Endothelial cell of umbilical vein (primary cell): ENCODE measurements at regions not wholly inside any gene's neighbourhood (a gene's known extent, or its start where the extent isn't known, plus 50 kb on each side); places are given as distances from the start of the nearest gene placed in this dataset.

ENCODE experiments used
- BruUV-seq: library from RNA; stranded (reverse); fragments of 400-500 nt; replicated peaks from 2 replicates; lab custom pipeline; 2021; lab: Mats Ljungman, UMichigan
- CTCF ChIA-PET: fragments of 300-600, 350-600 bp; sonication (Branson Sonifier 250); formaldehyde crosslinking; loops from one replicate; lab custom pipeline; 2021; ENCODE audit warnings: antibody characterized with exemption, inconsistent platforms; lab: Charles Lee
- POLR2A ChIA-PET: fragments of 300-600, 350-600 bp; sonication (Branson Sonifier 250); formaldehyde crosslinking; loops from one replicate; lab custom pipeline; 2021; ENCODE audit warnings: antibody characterized with exemption, inconsistent platforms; lab: Charles Lee
- DNase-seq: peaks from one replicate; pipeline ENCODE4 v3.0.0-alpha.2; 2011; ENCODE audit warnings: low read depth, low spot score
- FAIRE-seq: peaks from 2 replicates; lab custom pipeline; 2011; peaks lifted over from hg19 to GRCh38; lab: Jason Lieb, UNC
- H2AFZ ChIP-seq: 2 replicates; pipeline ENCODE4 v1.6.0; 2012; ENCODE audit warnings: low read depth, low read length, control low read depth, inconsistent platforms
- H3K27ac ChIP-seq: 2 replicates; pipeline ENCODE4 v1.5.1; 2011; ENCODE audit warnings: low read depth, mild to moderate bottlenecking, control low read depth, low read length, moderate library complexity; ENCODE audit not compliant: insufficient read depth
- H3K27me3 ChIP-seq, 2 experiments: 2 replicates each; pipeline versions ENCODE4 v1.6.0 to v1.6.1; 2011; ENCODE audit warnings: low read length in 2 of 2, mixed read lengths in 1 of 2; ENCODE audit not compliant: control insufficient read depth in 2 of 2, insufficient read depth in 2 of 2
- H3K36me3 ChIP-seq, 2 experiments: 2 replicates in 1 of 2; 3 replicates in 1 of 2; pipeline ENCODE4 v1.5.1; 2011; ENCODE audit warnings: low read length in 2 of 2, mild to moderate bottlenecking in 1 of 2, moderate library complexity in 1 of 2; ENCODE audit not compliant: control insufficient read depth in 2 of 2, insufficient read depth in 2 of 2; ENCODE audit errors: extremely low read depth in 1 of 2
- H3K4me1 ChIP-seq: 3 replicates; pipeline ENCODE4 v1.5.1; 2011; ENCODE audit warnings: mild to moderate bottlenecking, low read length; ENCODE audit not compliant: control insufficient read depth, insufficient read depth; ENCODE audit errors: extremely low read depth
- H3K4me2 ChIP-seq: 2 replicates; pipeline ENCODE4 v1.6.1; 2011; ENCODE audit warnings: low read length, control low read depth, mixed read lengths; ENCODE audit not compliant: insufficient read depth
- H3K4me3 ChIP-seq, 3 experiments: fragments of 200-600 bp in 1 of 3; sonication (generic), shearing (Covaris generic) in 1 of 3; replicated peaks in 1 of 3; 2 replicates each; pipeline ENCODE4 v1.5.1; 2011 to 2016; ENCODE audit warnings: control low read depth in 3 of 3, low read length in 3 of 3, mild to moderate bottlenecking in 2 of 3, inconsistent platforms in 1 of 3, low read depth in 1 of 3, moderate library complexity in 1 of 3; ENCODE audit not compliant: insufficient read depth in 1 of 3
- H3K79me2 ChIP-seq: 2 replicates; pipeline ENCODE4 v1.6.0; 2012; ENCODE audit warnings: low read length, inconsistent platforms; ENCODE audit not compliant: control insufficient read depth, insufficient read depth
- H3K9ac ChIP-seq: replicated peaks from 2 replicates; pipeline ENCODE3; 2011; ENCODE audit warnings: low read length, control low read depth; ENCODE audit not compliant: insufficient read depth; ENCODE audit errors: extremely low read depth
- H3K9me1 ChIP-seq: replicated peaks from 3 replicates; pipeline ENCODE4 v1.6.0; 2011; ENCODE audit warnings: mild to moderate bottlenecking, low read length; ENCODE audit not compliant: control insufficient read depth, insufficient read depth; ENCODE audit errors: extremely low read depth
- H3K9me3 ChIP-seq: replicated peaks from 2 replicates; pipeline ENCODE4 v1.5.1; 2012; ENCODE audit warnings: low read length, inconsistent platforms; ENCODE audit not compliant: control insufficient read depth, insufficient read depth
- H4K20me1 ChIP-seq: replicated peaks from 2 replicates; pipeline ENCODE3; 2011; ENCODE audit warnings: mild to moderate bottlenecking, low read length; ENCODE audit not compliant: control insufficient read depth, insufficient read depth; ENCODE audit errors: extremely low read depth
- CTCF ChIP-seq, 2 donors: IDR thresholded peaks; 1 replicate in 1 of 2; 2 replicates in 1 of 2; pipeline ENCODE4 v1.5.1; 2011; ENCODE audit warnings: low read length in 2 of 2, mild to moderate bottlenecking in 2 of 2, moderate library complexity in 2 of 2, control low read depth in 1 of 2, inconsistent platforms in 1 of 2, low read depth in 1 of 2; ENCODE audit not compliant: insufficient read depth in 1 of 2; ENCODE audit errors: extremely low read depth in 1 of 2
- EZH2 ChIP-seq: IDR thresholded peaks from 2 replicates; pipeline ENCODE4 v1.6.1; 2012; ENCODE audit warnings: borderline replicate concordance, low read depth, mild to moderate bottlenecking, moderate library complexity, low read length, inconsistent platforms; ENCODE audit not compliant: severe bottlenecking
- FOS ChIP-seq: IDR thresholded peaks from 2 replicates; pipeline ENCODE4 v1.6.1; 2011; ENCODE audit warnings: mild to moderate bottlenecking, low read length, moderate library complexity, borderline replicate concordance; ENCODE audit not compliant: insufficient read depth
- GATA2 ChIP-seq: IDR thresholded peaks from 2 replicates; pipeline ENCODE4 v1.7.0; 2011; ENCODE audit warnings: low read depth, mild to moderate bottlenecking, moderate library complexity, mixed read lengths, low read length; ENCODE audit not compliant: insufficient read length, insufficient read depth
- JUN ChIP-seq: IDR thresholded peaks from 2 replicates; pipeline ENCODE4 v1.6.1; 2011; ENCODE audit warnings: borderline replicate concordance, low read depth; ENCODE audit not compliant: insufficient read length, insufficient read depth
- MYC ChIP-seq: IDR thresholded peaks from one replicate; pipeline ENCODE4 v1.6.1; 2011; ENCODE audit warnings: mild to moderate bottlenecking, low read depth, low read length
- POLR2A ChIP-seq: IDR thresholded peaks from 2 replicates; pipeline ENCODE4 v1.6.1; 2012; ENCODE audit warnings: low read depth, mild to moderate bottlenecking, control low read depth, low read length
- POLR2AphosphoS5 ChIP-seq: IDR thresholded peaks from 2 replicates; pipeline ENCODE4 v1.6.1; 2012; ENCODE audit warnings: low read depth, mild to moderate bottlenecking, control low read depth, low read length, moderate library complexity; ENCODE audit not compliant: insufficient read depth
- dilution Hi-C: fragments of 300-500 bp; cut with MboI; formaldehyde crosslinking; loops from one replicate; pipeline ENCODE4 v1.15.0; 2019; ENCODE audit warnings: low sequenced_read_pairs; ENCODE audit not compliant: extremely low pct_ligation_motif_present
- intact Hi-C: fragments of 100-400 bp; cut with micrococcal nuclease; formaldehyde crosslinking; loops from one replicate; pipeline ENCODE4 v1.10.0; 2022
- TF ChIP-seq, protein P1 (sequence below): IDR thresholded peaks from 2 replicates; pipeline ENCODE4 v1.6.1; 2011; ENCODE audit not compliant: insufficient read depth, insufficient read length

- intact Hi-C loops (no loop called here), dilution Hi-C loops (no loop called here)
- Histone ChIP-seq H3K36me3 (no peaks in the 10 kb centered on the region), H2AFZ (no peak overlapping the region), H3K9me3 (no peaks in the 10 kb centered on the region), H3K9ac (no peak overlapping the region), H4K20me1 (no peaks in the 10 kb centered on the region), H3K27ac (peak overlapping the region; percentile 29), H3K4me3 (no peak overlapping the region), H3K4me2 (peak overlapping the region; percentile 17), H3K79me2 (no peaks in the 10 kb centered on the region), H3K27me3 (no peaks in the 10 kb centered on the region), H3K9me1 (no peaks in the 10 kb centered on the region), H3K4me1 (peaks cover 10% of the 10 kb centered on the region)
- ChIA-PET CTCF (no interaction called here), POLR2A (no interaction called here)
- DNase-seq (peak; percentile 44), FAIRE-seq (no peak)
- BruUV-seq = no TSS peak
- TF ChIP-seq POLR2A (no peak), POLR2AphosphoS5 (no peak), EZH2 (no peak), CTCF (IDR thresholded peaks at IDR 0.05; ENCODE audit: extremely low read depth in 1 of 2, insufficient read depth in 1 of 2, low read depth in 1 of 2, low read length in 2 of 2) (no peak), GATA2 (no peak), FOS (peak; percentile 47), JUN (peak; percentile 49), MYC (no peak)
- TF ChIP-seq, protein P1, sequence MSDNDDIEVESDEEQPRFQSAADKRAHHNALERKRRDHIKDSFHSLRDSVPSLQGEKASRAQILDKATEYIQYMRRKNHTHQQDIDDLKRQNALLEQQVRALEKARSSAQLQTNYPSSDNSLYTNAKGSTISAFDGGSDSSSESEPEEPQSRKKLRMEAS = no peak
Observed at GRCh38 chr12:70190262-70191010, 52.8 kb upstream of the CNOT2 start.
